Adipocyte (in vitro differentiated cells): ENCODE measurements at regions not wholly inside any gene's neighbourhood (a gene's known extent, or its start where the extent isn't known, plus 50 kb on each side); places are given as distances from the start of the nearest gene placed in this dataset.

Source experiments
- DNase-seq: peaks from one replicate; pipeline ENCODE4 v3.0.0-alpha.2; 2015; ENCODE audit warnings: low read depth
- H3K27me3 ChIP-seq: replicated peaks from 2 replicates; pipeline ENCODE4 v1.7.0; 2013; ENCODE audit warnings: mild to moderate bottlenecking, low read length, moderate library complexity; ENCODE audit not compliant: control insufficient read depth, insufficient read depth
- H3K36me3 ChIP-seq: 2 replicates; pipeline ENCODE4 v1.7.0; 2013; ENCODE audit warnings: low read length, mild to moderate bottlenecking, moderate library complexity; ENCODE audit not compliant: control insufficient read depth, insufficient read depth, severe bottlenecking
- H3K4me1 ChIP-seq: 2 replicates; pipeline ENCODE4 v1.7.0; 2013; ENCODE audit warnings: mild to moderate bottlenecking, low read length, moderate library complexity; ENCODE audit not compliant: control insufficient read depth, insufficient read depth
- H3K4me3 ChIP-seq: 2 replicates; pipeline ENCODE4 v1.7.0; 2013; ENCODE audit warnings: mild to moderate bottlenecking, low read length, moderate library complexity
- H3K9ac ChIP-seq: 2 replicates; pipeline ENCODE4 v1.7.0; 2013; ENCODE audit warnings: mild to moderate bottlenecking, low read length, moderate library complexity
- H3K9me3 ChIP-seq: 2 replicates; pipeline ENCODE4 v1.7.0; 2013; ENCODE audit warnings: mild to moderate bottlenecking, low read length, moderate library complexity; ENCODE audit not compliant: control insufficient read depth

- H3K9ac ChIP-seq, result no peak overlapping the region
- no peaks in the 10 kb centered on the region for H3K36me3 ChIP-seq
- H3K4me3 ChIP-seq, result no peak overlapping the region
- no peaks in the 10 kb centered on the region for H3K9me3 ChIP-seq
- no peaks in the 10 kb centered on the region for H3K27me3 ChIP-seq
- DNase-seq, result no peak
- H3K4me1 ChIP-seq, result peaks cover 3% of the 10 kb centered on the region
Measured at GRCh38 chr3:31412832-31413231, 119.9 kb upstream of the STT3B start.

DNA sequence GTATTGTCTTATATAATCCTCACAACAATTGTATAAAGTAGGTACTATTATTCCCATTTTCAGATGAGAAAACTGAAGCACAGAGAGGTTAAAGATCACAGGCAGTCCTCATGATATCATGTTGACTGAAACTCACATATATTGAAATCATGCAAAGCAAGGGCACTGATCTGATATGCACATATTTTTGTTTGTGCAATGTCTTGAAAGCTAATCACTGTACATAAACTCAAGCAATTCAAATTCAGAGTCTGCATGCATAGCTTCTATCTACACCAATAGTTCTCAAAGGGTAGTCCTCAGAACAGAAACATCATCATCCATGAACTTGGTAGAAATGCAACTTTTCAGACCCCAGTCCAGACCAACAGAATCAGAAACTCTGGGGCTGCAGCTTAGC, 119.2 kb upstream of the STT3B start:
- Histone ChIP-seq H3K4me1 (no peaks in the 10 kb centered on the region), H3K4me3 (no peak overlapping the region), H3K9me3 (no peaks in the 10 kb centered on the region), H3K9ac (no peak overlapping the region), H3K27me3 (no peaks in the 10 kb centered on the region), H3K36me3 (no peaks in the 10 kb centered on the region)
- no peak for DNase-seq

DNA sequence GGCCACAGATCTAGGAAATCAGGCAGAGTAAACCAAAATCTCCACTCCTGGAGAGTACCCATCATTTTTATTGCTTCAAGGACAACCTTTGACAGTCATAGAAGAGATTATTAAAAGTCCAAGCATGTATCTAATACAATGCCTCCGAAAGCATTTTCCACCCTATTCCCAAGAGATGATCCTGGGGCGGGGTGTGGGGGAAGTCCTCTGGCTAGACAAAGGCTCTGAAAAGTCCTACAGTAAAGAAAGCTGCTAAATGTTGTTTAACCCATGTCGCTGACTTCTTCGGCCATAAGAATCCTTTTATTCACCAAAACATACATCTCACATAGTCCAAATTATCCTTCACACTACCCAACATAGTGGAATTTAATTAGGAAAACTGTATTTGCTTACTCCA, 115.7 kb upstream of the STT3B start:
- no peak for DNase-seq
- no peaks in the 10 kb centered on the region for H3K9me3 ChIP-seq

GRCh38 chr3:31417486-31417885, 115.2 kb upstream of the STT3B start:
- Histone ChIP-seq H3K4me1 (no peaks in the 10 kb centered on the region), H3K27me3 (no peaks in the 10 kb centered on the region), H3K36me3 (no peaks in the 10 kb centered on the region), H3K9me3 (no peaks in the 10 kb centered on the region), H3K4me3 (no peak overlapping the region), H3K9ac (no peak overlapping the region)
- no peak for DNase-seq

More for the DNA sequence above, 115.7 kb upstream of the STT3B start:
- no peak overlapping the region for H3K9ac ChIP-seq
- H3K27me3 ChIP-seq, result no peaks in the 10 kb centered on the region
- H3K36me3 ChIP-seq, result no peaks in the 10 kb centered on the region
- H3K4me3 ChIP-seq, result no peak overlapping the region
- no peaks in the 10 kb centered on the region for H3K4me1 ChIP-seq

DNA sequence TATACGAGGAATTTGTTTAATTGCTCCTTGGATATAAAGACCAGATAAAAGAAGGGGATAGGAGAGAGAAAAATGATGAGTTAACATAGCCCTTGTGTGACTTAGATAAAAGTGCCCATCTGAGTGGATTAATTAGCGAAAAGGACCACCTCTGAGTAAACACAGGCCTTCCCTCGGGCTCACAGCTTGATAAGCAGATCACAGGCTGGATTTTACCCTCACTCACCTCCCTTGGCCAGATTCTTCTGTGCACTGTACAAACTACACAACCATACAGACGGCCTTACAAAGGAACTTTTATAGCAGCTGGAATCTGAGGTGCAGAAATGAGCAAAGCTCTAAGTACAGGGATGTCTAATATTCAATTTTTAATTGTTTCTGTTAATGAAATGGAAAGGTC, 112.4 kb upstream of the STT3B start:
- Histone ChIP-seq H3K4me1 (no peaks in the 10 kb centered on the region), H3K9ac (no peak overlapping the region), H3K36me3 (no peaks in the 10 kb centered on the region), H3K27me3 (no peaks in the 10 kb centered on the region), H3K9me3 (peaks cover 4% of the 10 kb centered on the region), H3K4me3 (no peak overlapping the region)
- DNase-seq, result no peak

DNA sequence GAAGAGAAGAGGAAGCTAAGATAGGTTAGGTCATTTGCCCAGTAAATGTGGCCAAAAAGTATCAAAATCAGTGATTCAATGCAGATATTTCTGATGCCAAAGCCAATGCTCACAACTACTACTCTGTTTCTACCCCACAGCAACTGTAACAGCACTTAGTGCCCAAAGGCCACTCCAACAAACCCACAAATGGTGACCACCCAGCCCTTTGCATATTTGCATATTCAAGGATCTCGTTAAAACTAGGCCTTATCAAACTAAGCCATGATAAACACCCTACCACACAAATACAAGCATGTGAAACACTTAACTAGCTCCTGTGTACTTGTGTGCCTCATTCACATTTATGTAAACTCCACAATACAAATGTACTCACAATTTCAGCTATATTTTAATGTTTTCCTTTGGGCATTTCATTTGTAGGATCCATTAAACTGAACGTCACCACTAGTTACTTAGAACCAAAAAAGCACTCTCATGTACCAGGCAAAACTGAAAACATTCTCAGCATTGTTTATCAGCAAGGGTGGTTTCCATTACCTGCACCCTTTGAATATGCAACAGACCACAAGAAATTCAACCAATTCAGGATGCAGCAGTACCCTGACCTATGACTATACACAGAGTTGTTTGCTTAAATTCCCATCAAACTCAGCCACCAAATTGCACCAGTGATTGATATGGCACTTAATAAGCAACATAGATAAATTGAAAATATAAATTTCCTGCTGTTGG, 111.2 kb upstream of the STT3B start:
- Histone ChIP-seq H3K4me3 (no peak overlapping the region), H3K9ac (no peak overlapping the region), H3K27me3 (no peaks in the 10 kb centered on the region), H3K36me3 (no peaks in the 10 kb centered on the region), H3K4me1 (no peaks in the 10 kb centered on the region), H3K9me3 (peaks cover 12% of the 10 kb centered on the region)
- no peak for DNase-seq

DNA sequence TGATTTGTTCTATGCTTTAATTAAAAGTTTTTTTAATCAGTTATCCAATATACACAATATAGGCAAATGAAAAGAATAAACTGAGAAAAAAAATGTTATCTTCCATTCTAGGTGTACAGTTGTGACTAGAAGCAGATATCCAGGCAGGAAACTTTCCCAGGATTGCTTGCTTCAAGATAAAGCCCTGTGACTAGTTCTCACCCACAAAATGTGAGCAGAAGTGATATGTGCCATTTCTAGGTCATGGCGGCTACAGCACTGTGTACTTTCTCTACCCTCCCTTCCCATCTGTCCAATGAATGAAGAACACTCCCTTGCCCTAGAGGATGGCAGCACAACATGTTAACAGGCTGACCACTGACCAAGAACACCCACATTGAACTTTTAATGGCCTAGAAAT, 110.5 kb upstream of the STT3B start:
- DNase-seq, result no peak
- H3K4me1 ChIP-seq, result no peaks in the 10 kb centered on the region
- no peaks in the 10 kb centered on the region for H3K36me3 ChIP-seq
- no peak overlapping the region for H3K9ac ChIP-seq
- H3K27me3 ChIP-seq, result no peaks in the 10 kb centered on the region
- H3K4me3 ChIP-seq, result no peak overlapping the region
- H3K9me3 ChIP-seq, result peaks cover 12% of the 10 kb centered on the region

- H3K4me3 ChIP-seq, result no peak overlapping the region
- no peak for DNase-seq
- H3K27me3 ChIP-seq, result no peaks in the 10 kb centered on the region
- no peaks in the 10 kb centered on the region for H3K4me1 ChIP-seq
- H3K9me3 ChIP-seq, result peaks cover 17% of the 10 kb centered on the region
- no peak overlapping the region for H3K9ac ChIP-seq
- no peaks in the 10 kb centered on the region for H3K36me3 ChIP-seq
Measured at GRCh38 chr3:31423482-31423881, 109.2 kb upstream of the STT3B start.

GRCh38 chr3:31425401-31425800, 107.3 kb upstream of the STT3B start:
- no peak for DNase-seq
- Histone ChIP-seq H3K27me3 (no peaks in the 10 kb centered on the region), H3K4me3 (no peak overlapping the region), H3K9me3 (peaks cover 24% of the 10 kb centered on the region), H3K36me3 (no peaks in the 10 kb centered on the region), H3K4me1 (no peaks in the 10 kb centered on the region), H3K9ac (no peak overlapping the region)

DNA sequence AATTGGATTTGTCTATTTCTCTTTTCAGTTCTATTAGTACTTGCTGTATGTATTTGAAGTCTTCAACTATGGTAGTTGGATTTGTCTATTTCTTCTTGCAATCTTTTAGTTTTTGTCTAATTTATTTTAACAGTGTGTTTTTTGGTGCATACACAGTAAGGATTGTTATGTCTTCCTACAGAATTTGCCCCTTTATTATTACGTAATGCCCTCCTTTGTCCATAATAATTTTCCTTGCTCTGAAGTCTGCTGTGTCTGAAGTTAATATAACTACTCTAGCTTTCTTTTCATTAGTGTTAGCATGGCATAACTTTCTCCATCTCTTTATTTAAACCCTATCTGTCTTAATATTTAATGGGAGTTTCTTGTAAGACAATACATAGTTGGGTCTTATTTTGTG, 105.1 kb upstream of the STT3B start:
- H3K36me3 ChIP-seq, result no peaks in the 10 kb centered on the region
- H3K4me3 ChIP-seq, result no peak overlapping the region
- H3K9ac ChIP-seq, result no peak overlapping the region
- peaks cover 24% of the 10 kb centered on the region for H3K9me3 ChIP-seq
- peaks cover 4% of the 10 kb centered on the region for H3K27me3 ChIP-seq
- no peak for DNase-seq
- no peaks in the 10 kb centered on the region for H3K4me1 ChIP-seq

DNA sequence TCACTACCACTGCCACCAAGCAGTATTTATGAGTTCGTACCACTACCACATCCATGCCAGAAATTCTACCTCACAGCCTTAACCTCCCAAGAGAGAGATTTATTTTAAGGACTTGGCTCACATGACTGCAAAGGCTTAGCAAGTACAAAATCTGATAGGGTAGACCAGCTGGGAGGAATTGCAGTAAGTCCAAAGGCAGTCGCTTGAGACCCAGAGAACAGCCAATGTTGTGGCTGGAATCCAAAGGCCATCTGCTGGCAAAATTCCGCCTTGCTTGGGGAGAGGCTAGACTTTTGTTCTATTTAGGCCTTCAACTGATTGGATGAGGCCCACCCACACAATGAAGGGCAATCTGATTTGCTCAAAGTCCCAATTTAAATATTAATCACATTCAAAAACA, 101.4 kb upstream of the STT3B start:
- Histone ChIP-seq H3K4me3 (no peak overlapping the region), H3K9me3 (peaks cover 13% of the 10 kb centered on the region), H3K9ac (no peak overlapping the region), H3K4me1 (no peaks in the 10 kb centered on the region), H3K27me3 (peaks cover 4% of the 10 kb centered on the region), H3K36me3 (no peaks in the 10 kb centered on the region)
- no peak for DNase-seq
